GM23248 (cell line): ENCODE measurements at regions not wholly inside any gene's neighbourhood (a gene's known extent, or its start where the extent isn't known, plus 50 kb on each side); places are given as distances from the start of the nearest gene placed in this dataset.

ENCODE experiments used
- EZH2 ChIP-seq: fragments of 200-600 bp; sonication (generic); IDR thresholded peaks from 2 replicates; pipeline ENCODE4 v1.6.1; 2018; ENCODE audit warnings: antibody characterized with exemption, mild to moderate bottlenecking; ENCODE audit not compliant: insufficient read depth, poor library complexity, severe bottlenecking
- EZH2phosphoT487 ChIP-seq: fragments of 200-600 bp; sonication (generic); IDR thresholded peaks from 2 replicates; pipeline ENCODE4 v1.6.1; 2018; ENCODE audit warnings: antibody characterized with exemption, moderate library complexity, mild to moderate bottlenecking, low read depth; ENCODE audit not compliant: insufficient read depth

DNA sequence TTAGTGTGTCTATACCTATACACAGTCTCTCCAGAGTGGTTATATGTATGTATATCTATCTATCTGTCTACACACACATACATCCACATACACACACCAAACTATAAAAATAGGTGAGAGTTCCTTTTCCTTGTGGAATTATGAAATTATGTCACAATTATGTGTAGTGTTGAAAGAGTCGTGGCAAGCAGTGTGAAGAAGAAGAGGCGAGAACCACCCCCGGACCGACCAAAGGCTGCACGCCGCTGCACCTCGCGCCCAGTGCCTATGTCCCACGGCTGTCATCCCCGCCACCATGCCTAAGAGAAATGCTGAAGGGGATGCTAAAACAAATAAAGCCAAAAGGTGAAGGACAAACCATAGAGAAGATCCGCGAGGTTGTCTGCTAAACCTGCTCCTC, 95.0 kb upstream of the RAP2B start:
- no peak for TF ChIP-seq EZH2
- no peak for TF ChIP-seq EZH2phosphoT487
